ENCODE measurements at regions not wholly inside any gene's neighbourhood (a gene's known extent, or its start where the extent isn't known, plus 50 kb on each side); places are given as distances from the start of the nearest gene placed in this dataset.

DNA sequence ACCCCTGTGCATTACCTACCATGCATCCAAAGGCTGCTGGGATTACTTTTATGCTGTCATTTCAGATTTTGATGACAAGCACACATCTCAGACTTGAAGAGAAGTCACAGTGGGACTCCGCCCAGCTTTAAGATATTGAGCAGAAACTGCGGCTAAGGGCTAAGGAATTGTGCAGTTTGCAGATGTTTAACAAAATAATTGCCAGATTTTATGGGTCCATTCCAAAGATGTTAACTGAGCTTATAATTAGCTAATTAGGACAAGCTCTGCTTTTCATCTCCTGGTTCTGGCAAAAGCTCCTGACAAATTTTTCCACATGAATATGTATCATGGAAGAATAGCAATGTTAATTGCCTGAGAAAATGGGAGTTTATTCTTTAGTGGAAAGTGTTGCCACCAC lies 344.4 kb upstream of the ATXN7L3B start:
- DNase-seq (ENCODE audit: low read depth in 1 of 2, low spot score in 1 of 2) (no peak), FAIRE-seq (no peak), ATAC-seq (no peak)
- ChIA-PET CTCF (interaction anchor here (0.7 kb wide), 1 partner anchor 19 kb away, joined by 3 read pairs; no protein-coding TSS in a partner anchor), POLR2A (no interaction called here)
- WGBS (ENCODE audit: missing lambda C conversion rate) = 87% methylated on average over 2 of the region's 2 CpGs
- no peaks in the 10 kb centered on the region for H3K9me3 ChIP-seq
- H3K4me1 ChIP-seq = no peaks in the 10 kb centered on the region
- no peak overlapping the region for H3K27ac ChIP-seq
- no peak overlapping the region for H3K4me2 ChIP-seq
- no peak overlapping the region for H3K4me3 ChIP-seq
- TF ChIP-seq HDAC2 (IDR thresholded peaks at IDR 0.05) (no peak), JUN (IDR thresholded peaks at IDR 0.05) (no peak), EP300 (IDR thresholded peaks at IDR 0.05) (no peak), NPAS2 (CRISPR knock-in tag; IDR thresholded peaks at IDR 0.05; ENCODE audit: borderline replicate concordance) (no peak), ZSCAN20 (CRISPR knock-in tag; IDR thresholded peaks at IDR 0.05) (no peak), RCOR1 (IDR thresholded peaks at IDR 0.05; ENCODE audit: low read depth, low read length) (no peak), CEBPB (IDR thresholded peaks at IDR 0.05) (no peak), MYC (IDR thresholded peaks at IDR 0.05; ENCODE audit: borderline replicate concordance, low read length) (no peak)
- TF ChIP-seq, protein P1, sequence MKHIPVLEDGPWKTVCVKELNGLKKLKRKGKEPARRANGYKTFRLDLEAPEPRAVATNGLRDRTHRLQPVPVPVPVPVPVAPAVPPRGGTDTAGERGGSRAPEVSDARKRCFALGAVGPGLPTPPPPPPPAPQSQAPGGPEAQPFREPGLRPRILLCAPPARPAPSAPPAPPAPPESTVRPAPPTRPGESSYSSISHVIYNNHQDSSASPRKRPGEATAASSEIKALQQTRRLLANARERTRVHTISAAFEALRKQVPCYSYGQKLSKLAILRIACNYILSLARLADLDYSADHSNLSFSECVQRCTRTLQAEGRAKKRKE (CRISPR knock-in tag; IDR thresholded peaks at IDR 0.05; ENCODE audit: low read depth) = no peak

DNA sequence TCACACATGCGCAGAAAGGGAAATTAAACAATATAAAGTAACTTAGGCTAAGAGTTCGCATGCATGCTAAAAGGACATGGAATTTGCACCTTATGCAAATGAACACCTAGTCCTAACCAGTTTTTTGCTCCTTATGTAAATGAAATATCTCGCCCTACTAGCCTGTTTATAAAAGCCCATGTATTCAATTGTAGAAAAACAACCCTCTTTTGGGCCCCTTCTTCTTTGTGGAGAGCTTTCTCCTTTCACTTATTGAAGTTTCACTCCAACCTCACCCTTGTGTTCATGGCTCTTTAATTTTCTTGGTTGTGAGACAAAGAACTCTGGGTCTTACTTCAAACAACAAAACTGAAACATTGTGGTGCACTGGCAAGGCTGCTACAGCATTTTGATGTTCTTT lies 333.4 kb upstream of the ATXN7L3B start:
- Histone ChIP-seq H3K9me3 (no peaks in the 10 kb centered on the region), H3K27ac (no peak overlapping the region), H3K4me3 (no peak overlapping the region), H3K4me2 (no peak overlapping the region), H3K4me1 (no peaks in the 10 kb centered on the region)
- ATAC-seq (no peak), FAIRE-seq (no peak), DNase-seq (ENCODE audit: low read depth in 1 of 2, low spot score in 1 of 2) (no peak)
- POLR2A ChIA-PET = no interaction called here
- CTCF ChIA-PET = no interaction called here
- WGBS (ENCODE audit: missing lambda C conversion rate) = 44% methylated on average over 3 of the region's 3 CpGs
- TF ChIP-seq, protein P2, sequence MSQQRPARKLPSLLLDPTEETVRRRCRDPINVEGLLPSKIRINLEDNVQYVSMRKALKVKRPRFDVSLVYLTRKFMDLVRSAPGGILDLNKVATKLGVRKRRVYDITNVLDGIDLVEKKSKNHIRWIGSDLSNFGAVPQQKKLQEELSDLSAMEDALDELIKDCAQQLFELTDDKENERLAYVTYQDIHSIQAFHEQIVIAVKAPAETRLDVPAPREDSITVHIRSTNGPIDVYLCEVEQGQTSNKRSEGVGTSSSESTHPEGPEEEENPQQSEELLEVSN (IDR thresholded peaks at IDR 0.05; ENCODE audit: borderline replicate concordance, low read depth) = no peak
- TF ChIP-seq ZNF302 (CRISPR knock-in tag; IDR thresholded peaks at IDR 0.05) (no peak), EHF (CRISPR knock-in tag; IDR thresholded peaks at IDR 0.05) (no peak), RCOR1 (IDR thresholded peaks at IDR 0.05; ENCODE audit: low read depth, low read length) (no peak), ZC3H11A (IDR thresholded peaks at IDR 0.05) (no peak), NFE2L2 (conservative IDR thresholded peaks at IDR 0.05; ENCODE audit: low read length) (no peak), CEBPB (IDR thresholded peaks at IDR 0.05) (no peak), HOXB13 (CRISPR knock-in tag; IDR thresholded peaks at IDR 0.05; ENCODE audit: low read depth) (no peak), HEYL (CRISPR knock-in tag; IDR thresholded peaks at IDR 0.05) (no peak), CHD2 (IDR thresholded peaks at IDR 0.05; ENCODE audit: low read length, partially characterized antibody) (no peak), CBX2 (IDR thresholded peaks at IDR 0.05; ENCODE audit: borderline replicate concordance, low read depth) (no peak), HDAC2 (IDR thresholded peaks at IDR 0.05) (no peak), ZSCAN20 (CRISPR knock-in tag; IDR thresholded peaks at IDR 0.05) (no peak)
- TF ChIP-seq, protein P3, sequence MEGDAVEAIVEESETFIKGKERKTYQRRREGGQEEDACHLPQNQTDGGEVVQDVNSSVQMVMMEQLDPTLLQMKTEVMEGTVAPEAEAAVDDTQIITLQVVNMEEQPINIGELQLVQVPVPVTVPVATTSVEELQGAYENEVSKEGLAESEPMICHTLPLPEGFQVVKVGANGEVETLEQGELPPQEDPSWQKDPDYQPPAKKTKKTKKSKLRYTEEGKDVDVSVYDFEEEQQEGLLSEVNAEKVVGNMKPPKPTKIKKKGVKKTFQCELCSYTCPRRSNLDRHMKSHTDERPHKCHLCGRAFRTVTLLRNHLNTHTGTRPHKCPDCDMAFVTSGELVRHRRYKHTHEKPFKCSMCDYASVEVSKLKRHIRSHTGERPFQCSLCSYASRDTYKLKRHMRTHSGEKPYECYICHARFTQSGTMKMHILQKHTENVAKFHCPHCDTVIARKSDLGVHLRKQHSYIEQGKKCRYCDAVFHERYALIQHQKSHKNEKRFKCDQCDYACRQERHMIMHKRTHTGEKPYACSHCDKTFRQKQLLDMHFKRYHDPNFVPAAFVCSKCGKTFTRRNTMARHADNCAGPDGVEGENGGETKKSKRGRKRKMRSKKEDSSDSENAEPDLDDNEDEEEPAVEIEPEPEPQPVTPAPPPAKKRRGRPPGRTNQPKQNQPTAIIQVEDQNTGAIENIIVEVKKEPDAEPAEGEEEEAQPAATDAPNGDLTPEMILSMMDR (IDR thresholded peaks at IDR 0.05) = no peak
- TF ChIP-seq, protein P4, sequence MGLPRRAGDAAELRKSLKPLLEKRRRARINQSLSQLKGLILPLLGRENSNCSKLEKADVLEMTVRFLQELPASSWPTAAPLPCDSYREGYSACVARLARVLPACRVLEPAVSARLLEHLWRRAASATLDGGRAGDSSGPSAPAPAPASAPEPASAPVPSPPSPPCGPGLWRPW (IDR thresholded peaks at IDR 0.05) = no peak

DNA sequence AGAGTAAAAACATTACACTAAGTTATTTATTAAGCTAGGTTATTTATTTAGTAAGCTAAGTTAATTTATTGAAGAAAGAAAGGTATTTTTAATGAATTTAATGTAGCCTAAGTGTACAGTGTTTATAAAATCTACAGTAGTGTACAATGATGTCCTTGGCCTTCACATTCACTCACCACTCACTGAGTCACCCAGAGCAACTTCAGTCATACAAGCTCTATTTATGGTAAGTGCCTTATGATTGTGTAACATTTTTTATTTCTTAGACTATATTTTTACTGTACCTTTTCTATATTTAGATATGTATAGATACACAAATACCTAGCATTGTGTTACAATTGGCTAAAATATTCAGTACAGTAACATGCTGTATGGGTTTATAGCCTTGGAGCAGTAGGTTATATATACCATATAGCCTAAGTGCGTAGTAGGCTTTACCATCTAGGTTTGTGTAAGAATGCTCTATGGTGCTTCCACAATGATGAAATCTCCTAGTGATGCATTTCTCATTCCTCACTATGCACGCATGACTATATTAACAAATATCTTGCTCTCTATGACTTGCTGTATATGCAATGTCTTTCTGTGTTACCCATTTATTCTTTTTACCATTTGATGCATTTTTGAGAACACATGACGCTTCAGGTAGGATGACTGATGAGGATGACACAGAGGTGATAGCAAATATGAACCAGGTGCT lies 309.6 kb upstream of the ATXN7L3B start:
- H3K27ac ChIP-seq = no peak overlapping the region
- WGBS (ENCODE audit: missing lambda C conversion rate) = 68% methylated on average over 3 of the region's 3 CpGs
- no peak overlapping the region for H3K4me2 ChIP-seq
- DNase-seq (ENCODE audit: low read depth in 1 of 2, low spot score in 1 of 2) (no peak), ATAC-seq (no peak), FAIRE-seq (no peak)
- no peaks in the 10 kb centered on the region for H3K4me1 ChIP-seq
- H3K4me3 ChIP-seq = no peak overlapping the region
- no peaks in the 10 kb centered on the region for H3K9me3 ChIP-seq
- ChIA-PET CTCF (no interaction called here), POLR2A (no interaction called here)
- TF ChIP-seq HOXB13 (CRISPR knock-in tag; IDR thresholded peaks at IDR 0.05; ENCODE audit: low read depth) (no peak), MAZ (IDR thresholded peaks at IDR 0.05; ENCODE audit: borderline replicate concordance, low read depth, low read length) (no peak), NFE2L2 (conservative IDR thresholded peaks at IDR 0.05; ENCODE audit: low read length) (no peak), GATA3 (IDR thresholded peaks at IDR 0.05; ENCODE audit: borderline replicate concordance) (no peak), CBX2 (IDR thresholded peaks at IDR 0.05; ENCODE audit: borderline replicate concordance, low read depth) (no peak), HOXA7 (CRISPR knock-in tag; IDR thresholded peaks at IDR 0.05) (no peak), KDM1A (IDR thresholded peaks at IDR 0.05; ENCODE audit: low read depth) (no peak)
- TF ChIP-seq, protein P4 (IDR thresholded peaks at IDR 0.05) = no peak
- TF ChIP-seq, protein P2 (IDR thresholded peaks at IDR 0.05; ENCODE audit: borderline replicate concordance, low read depth) = no peak
- TF ChIP-seq, protein P5, sequence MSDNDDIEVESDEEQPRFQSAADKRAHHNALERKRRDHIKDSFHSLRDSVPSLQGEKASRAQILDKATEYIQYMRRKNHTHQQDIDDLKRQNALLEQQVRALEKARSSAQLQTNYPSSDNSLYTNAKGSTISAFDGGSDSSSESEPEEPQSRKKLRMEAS (IDR thresholded peaks at IDR 0.05) = no peak
- TF ChIP-seq, protein P1 (CRISPR knock-in tag; IDR thresholded peaks at IDR 0.05; ENCODE audit: low read depth) = no peak

Data from A549 (cell line).